HEK293 (cell line): ENCODE measurements at regions not wholly inside any gene's neighbourhood (a gene's known extent, or its start where the extent isn't known, plus 50 kb on each side); places are given as distances from the start of the nearest gene placed in this dataset.

Source experiments
- CTCF ChIA-PET: fragments of 350-600 bp; formaldehyde crosslinking; extraction: SDS; loops from one replicate; lab custom pipeline; 2021; ENCODE audit warnings: antibody characterized with exemption; lab: Yijun Ruan, JAX
- POLR2A ChIA-PET: fragments of 300-600 bp; formaldehyde crosslinking; extraction: SDS; loops from one replicate; lab custom pipeline; 2020; ENCODE audit warnings: antibody characterized with exemption, inconsistent platforms; lab: Yijun Ruan, JAX
- H3K27ac ChIP-seq: fragments of 200-500 bp; sonication (Bioruptor generic); 2 replicates; pipeline ENCODE4 v1.5.1; 2014; ENCODE audit warnings: low read depth, low read length, control low read depth, inconsistent platforms; ENCODE audit errors: extremely low read depth
- H3K36me3 ChIP-seq, 2 experiments: fragments of 200-500 bp in 1 of 2; sonication (Bioruptor generic) in 1 of 2; 1 replicate in 1 of 2; 2 replicates in 1 of 2; pipeline ENCODE4 v1.5.1; 2014 to 2017; ENCODE audit warnings: inconsistent platforms in 2 of 2, low read length in 2 of 2; ENCODE audit not compliant: control insufficient read depth in 2 of 2, insufficient read depth in 1 of 2
- H3K4me1 ChIP-seq: fragments of 200-500 bp; sonication (Bioruptor generic); 2 replicates; pipeline ENCODE4 v1.5.1; 2014; ENCODE audit warnings: mild to moderate bottlenecking, low read length, inconsistent platforms; ENCODE audit not compliant: control insufficient read depth, insufficient read depth
- H3K4me3 ChIP-seq: 2 replicates; pipeline ENCODE4 v1.5.1; 2011; ENCODE audit warnings: low read depth, mild to moderate bottlenecking, control low read depth, low read length, moderate library complexity
- H3K9me3 ChIP-seq: fragments of 200-500 bp; sonication (Bioruptor generic); 2 replicates; pipeline ENCODE4 v1.5.1; 2014; ENCODE audit warnings: low read depth, low read length, inconsistent platforms; ENCODE audit not compliant: control insufficient read depth, insufficient read depth
- EGR2 ChIP-seq: fragments of 450-650 bp; formaldehyde crosslinking; IDR thresholded peaks from 2 replicates; pipeline ENCODE4 v1.5.1; 2016; ENCODE audit warnings: low read depth, missing biosample characterization, missing genetic modification characterization
- KLF10 ChIP-seq: fragments of 450-650 bp; IDR thresholded peaks from 2 replicates; pipeline ENCODE4 v1.5.1; 2018; ENCODE audit warnings: missing biosample characterization, mild to moderate bottlenecking, missing genetic modification characterization
- PATZ1 ChIP-seq: fragments of 450-650 bp; formaldehyde crosslinking; IDR thresholded peaks from 2 replicates; pipeline ENCODE4 v1.5.1; 2016; ENCODE audit warnings: missing biosample characterization, missing genetic modification characterization
- PRDM1 ChIP-seq: fragments of 450-650 bp; formaldehyde crosslinking; IDR thresholded peaks from 2 replicates; pipeline ENCODE4; 2016; ENCODE audit warnings: missing biosample characterization, missing genetic modification characterization
- PRDM6 ChIP-seq: fragments of 450-650 bp; formaldehyde crosslinking; IDR thresholded peaks from 2 replicates; pipeline ENCODE4 v1.5.1; 2017; ENCODE audit warnings: missing biosample characterization, missing genetic modification characterization
- ZBTB26 ChIP-seq: fragments of 450-650 bp; formaldehyde crosslinking; optimal IDR thresholded peaks from 2 replicates; pipeline ENCODE3; 2016; ENCODE audit warnings: missing biosample characterization, mild to moderate bottlenecking, missing genetic modification characterization
- ZFP69B ChIP-seq: fragments of 450-650 bp; formaldehyde crosslinking; IDR thresholded peaks from 2 replicates; pipeline ENCODE4 v1.5.1; 2016; ENCODE audit warnings: missing biosample characterization, missing genetic modification characterization
- ZNF324 ChIP-seq: fragments of 450-650 bp; formaldehyde crosslinking; IDR thresholded peaks from 2 replicates; pipeline ENCODE4 v1.5.1; 2016; ENCODE audit warnings: missing biosample characterization, missing genetic modification characterization
- ZNF341 ChIP-seq: fragments of 450-650 bp; formaldehyde crosslinking; IDR thresholded peaks from 2 replicates; pipeline ENCODE4; 2016; ENCODE audit warnings: low read depth, missing biosample characterization, missing genetic modification characterization
- ZNF362 ChIP-seq: fragments of 450-650 bp; formaldehyde crosslinking; IDR thresholded peaks from 2 replicates; pipeline ENCODE4 v1.5.1; 2016; ENCODE audit warnings: missing biosample characterization, missing genetic modification characterization
- ZNF391 ChIP-seq: fragments of 450-650 bp; formaldehyde crosslinking; IDR thresholded peaks from 2 replicates; pipeline ENCODE4 v1.5.1; 2016; ENCODE audit warnings: low read depth, missing biosample characterization, missing genetic modification characterization, borderline replicate concordance
- ZNF433 ChIP-seq: fragments of 450-650 bp; formaldehyde crosslinking; IDR thresholded peaks from 2 replicates; pipeline ENCODE4 v1.5.1; 2016; ENCODE audit warnings: missing biosample characterization, missing genetic modification characterization, low read depth
- ZNF510 ChIP-seq: fragments of 450-650 bp; formaldehyde crosslinking; IDR thresholded peaks from 2 replicates; pipeline ENCODE4 v1.5.1; 2018; ENCODE audit warnings: mild to moderate bottlenecking, missing genetic modification characterization, missing biosample characterization; ENCODE audit not compliant: insufficient replicate concordance
- ZNF513 ChIP-seq: fragments of 450-650 bp; IDR thresholded peaks from 2 replicates; pipeline ENCODE4 v1.5.1; 2018; ENCODE audit warnings: missing biosample characterization, missing genetic modification characterization
- ZNF514 ChIP-seq: fragments of 450-650 bp; formaldehyde crosslinking; IDR thresholded peaks from 2 replicates; pipeline ENCODE4 v1.5.1; 2016; ENCODE audit warnings: missing biosample characterization, missing genetic modification characterization
- ZNF549 ChIP-seq: fragments of 450-650 bp; IDR thresholded peaks from 2 replicates; pipeline ENCODE4 v1.5.1; 2018; ENCODE audit warnings: missing biosample characterization, missing genetic modification characterization, mild to moderate bottlenecking, inconsistent platforms, moderate library complexity
- ZNF610 ChIP-seq: fragments of 450-650 bp; formaldehyde crosslinking; IDR thresholded peaks from 2 replicates; pipeline ENCODE4 v1.5.1; 2016; ENCODE audit warnings: missing biosample characterization, missing genetic modification characterization, borderline replicate concordance
- ZNF677 ChIP-seq: fragments of 450-650 bp; IDR thresholded peaks from 2 replicates; pipeline ENCODE4 v1.5.0; 2018; ENCODE audit warnings: missing biosample characterization, mild to moderate bottlenecking, missing genetic modification characterization, moderate library complexity
- ZNF785 ChIP-seq: fragments of 450-650 bp; formaldehyde crosslinking; IDR thresholded peaks from 2 replicates; pipeline ENCODE4 v1.5.1; 2016; ENCODE audit warnings: missing biosample characterization, missing genetic modification characterization
- ZNF792 ChIP-seq: fragments of 450-650 bp; formaldehyde crosslinking; IDR thresholded peaks from 2 replicates; pipeline ENCODE4 v1.5.1; 2016; ENCODE audit warnings: missing biosample characterization, missing genetic modification characterization

- no peak overlapping the region for H3K27ac ChIP-seq
- H3K4me1 ChIP-seq: no peaks in the 10 kb centered on the region
- H3K9me3 ChIP-seq: no peaks in the 10 kb centered on the region; the same call in 1 of the 2 replicates
- CTCF ChIA-PET: no interaction called here
- POLR2A ChIA-PET: no interaction called here
- no peaks in the 10 kb centered on the region for H3K36me3 ChIP-seq
- no peak for TF ChIP-seq ZNF510 (tag by site-specific recombination)
- TF ChIP-seq ZNF610 (tag by site-specific recombination): no peak
- TF ChIP-seq ZNF549 (tag by site-specific recombination): no peak
- TF ChIP-seq ZNF513 (tag by site-specific recombination): no peak
- no peak for TF ChIP-seq ZNF785 (tag by site-specific recombination)
- no peak for TF ChIP-seq ZNF677 (tag by site-specific recombination)
- no peak for TF ChIP-seq ZNF391 (tag by site-specific recombination)
- no peak for TF ChIP-seq PRDM6 (tag by site-specific recombination)
- TF ChIP-seq ZBTB26 (tag by site-specific recombination): no peak
- no peak for TF ChIP-seq ZNF792 (tag by site-specific recombination)
- TF ChIP-seq ZFP69B (tag by site-specific recombination): no peak
- TF ChIP-seq ZNF324: no peak
- TF ChIP-seq PATZ1: no peak
- no peak for TF ChIP-seq ZNF341 (tag by site-specific recombination)
- no peak for TF ChIP-seq ZNF362 (tag by site-specific recombination)
- TF ChIP-seq KLF10 (tag by site-specific recombination): no peak
- no peak for TF ChIP-seq ZNF514 (tag by site-specific recombination)
- no peak for TF ChIP-seq PRDM1 (tag by site-specific recombination)
- TF ChIP-seq EGR2 (tag by site-specific recombination): no peak
- no peak for TF ChIP-seq ZNF433 (tag by site-specific recombination)
- TF ChIP-seq, all 188 proteins: peak for 0
- H3K4me3 ChIP-seq: no peak overlapping the region
These were observed 622.3 kb downstream of the MTRR start for GRCh38 chr5:8491254-8491653.
